Fibroblast of gingiva (primary cell): ENCODE measurements at regions not wholly inside any gene's neighbourhood (a gene's known extent, or its start where the extent isn't known, plus 50 kb on each side); places are given as distances from the start of the nearest gene placed in this dataset.
"Not testable (repeated sequence)": the region's sequence is repeated elsewhere in the genome, so short reads cannot be mapped to it uniquely, and the experiment has no call there.

Experiments
- DNase-seq: peaks from one replicate; pipeline ENCODE4 v3.0.0-alpha.2; 2011; ENCODE audit warnings: low read depth

GRCh38 chr9:17846948-17847655 is 268.2 kb downstream of the SH3GL2 start:
- no peak for DNase-seq

- no peak for DNase-seq
Observed at GRCh38 chr9:17847908-17848307, 269.0 kb downstream of the SH3GL2 start.

DNA sequence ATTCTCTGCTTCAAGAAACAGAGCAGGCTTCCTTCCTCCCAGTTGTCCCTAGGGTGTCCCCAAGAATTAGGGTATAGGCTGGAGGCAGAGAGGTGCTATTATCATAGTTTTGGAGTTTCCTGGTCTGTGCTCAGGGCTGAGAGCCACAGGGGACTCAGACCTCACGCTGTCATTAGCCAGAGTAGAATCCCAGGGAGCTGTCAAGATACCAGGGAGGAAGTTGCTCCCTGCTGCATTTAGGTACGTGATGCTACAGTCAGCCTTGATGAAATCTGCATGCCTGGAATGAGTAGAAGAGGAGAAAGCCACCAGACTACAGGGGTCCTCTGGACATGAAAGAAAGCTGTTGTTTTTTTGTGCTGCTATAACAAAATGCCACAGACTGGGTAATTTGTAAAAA is 273.2 kb downstream of the SH3GL2 start:
- DNase-seq = no peak

GRCh38 chr9:17854487-17854886 is 275.6 kb downstream of the SH3GL2 start:
- DNase-seq = no peak

- DNase-seq = no peak
Observed at GRCh38 chr9:17856995-17857394, 278.1 kb downstream of the SH3GL2 start.

DNA sequence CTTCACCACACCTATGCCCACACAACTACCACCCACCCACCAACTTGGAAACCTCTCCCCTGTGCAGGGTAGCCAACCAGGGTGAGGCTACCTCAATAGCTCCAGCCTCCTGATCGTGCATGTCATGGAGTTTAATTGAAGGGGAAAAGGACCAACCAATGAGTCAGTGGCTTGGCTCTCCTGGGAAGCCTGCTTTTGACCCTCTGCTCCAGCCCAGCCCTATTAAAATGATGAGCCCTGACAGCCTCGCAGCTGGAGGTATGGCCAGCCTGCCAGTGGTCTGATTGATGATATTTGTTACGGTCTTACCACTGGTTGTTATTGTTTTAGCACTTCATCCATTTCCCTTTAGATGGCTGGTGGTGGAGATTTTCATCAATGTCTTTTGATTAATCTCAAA is 280.4 kb downstream of the SH3GL2 start:
- DNase-seq = no peak

GRCh38 chr9:17859987-17860386 is 281.1 kb downstream of the SH3GL2 start:
- DNase-seq = no peak

DNA sequence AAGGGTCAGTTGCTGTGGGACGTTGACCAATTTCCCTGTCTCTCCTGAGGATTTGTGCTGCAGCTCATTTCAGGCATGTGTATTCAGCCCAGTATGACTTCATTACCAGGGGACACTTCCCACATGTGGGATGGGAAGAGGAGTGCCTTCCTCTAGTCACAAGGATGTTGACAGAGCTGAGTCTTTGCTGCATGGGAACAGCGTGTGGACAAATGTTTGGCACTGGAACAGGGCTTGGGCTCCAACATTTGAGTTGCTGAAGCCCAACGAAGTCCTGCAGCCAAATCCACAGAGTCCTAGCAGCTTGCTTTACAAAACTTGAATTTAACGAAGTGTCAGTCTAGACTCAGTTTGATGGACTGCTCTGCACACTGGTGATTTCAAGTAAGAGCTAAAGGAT is 283.2 kb downstream of the SH3GL2 start:
- DNase-seq = no peak

GRCh38 chr9:17862629-17863028 is 283.8 kb downstream of the SH3GL2 start:
- no peak for DNase-seq

DNA sequence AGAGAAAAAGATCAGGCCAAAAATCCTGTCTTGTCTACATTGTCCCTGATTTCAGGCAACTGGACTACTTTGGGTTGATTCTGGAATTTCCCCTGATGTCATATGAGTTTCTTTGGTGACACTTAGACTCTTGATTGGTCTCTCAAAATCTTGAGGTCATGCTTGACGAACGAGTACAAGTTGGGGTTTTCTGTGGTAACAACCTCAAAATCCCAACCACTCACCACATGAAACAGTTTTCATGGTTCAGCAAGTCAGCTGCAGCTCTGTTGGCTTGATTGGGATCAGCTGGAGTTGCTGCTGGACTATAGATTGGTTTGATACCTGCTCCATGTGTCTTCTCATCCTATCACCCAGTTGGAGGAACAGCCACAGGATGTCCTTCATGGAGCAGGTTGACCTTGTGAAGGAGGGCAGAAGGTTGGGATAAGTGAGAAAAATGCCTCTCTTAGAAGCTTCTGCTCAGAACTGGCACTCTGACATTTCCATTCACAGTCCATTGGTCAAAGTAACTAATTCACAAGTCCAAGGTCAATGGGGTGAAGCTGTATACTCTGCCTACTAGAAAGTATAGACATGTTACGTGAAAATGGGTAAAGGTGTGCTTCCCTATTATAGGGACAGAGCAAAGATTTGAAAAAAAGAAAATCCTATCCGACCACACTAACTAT is 284.5 kb downstream of the SH3GL2 start:
- DNase-seq = no peak

GRCh38 chr9:17863924-17864323 is 285.1 kb downstream of the SH3GL2 start:
- no peak for DNase-seq

DNA sequence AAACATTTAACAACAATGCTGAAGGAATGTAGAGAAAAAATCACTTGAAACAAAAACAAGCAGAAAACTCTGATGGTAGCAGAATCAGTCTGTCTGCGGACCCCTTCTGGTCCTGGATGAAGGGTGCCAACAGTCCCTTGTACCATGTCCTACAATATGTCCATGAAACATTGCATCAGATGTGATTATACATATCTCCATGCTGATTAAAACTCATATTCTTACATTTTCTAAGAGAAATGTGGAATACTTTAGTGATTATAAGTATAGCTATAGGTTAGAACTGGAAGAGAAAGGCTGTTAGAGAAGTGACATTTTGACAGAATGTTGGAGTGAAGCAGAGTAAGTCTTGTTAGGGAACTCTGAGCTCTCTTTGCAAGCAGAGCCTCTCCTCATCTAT is 286.1 kb downstream of the SH3GL2 start:
- DNase-seq = no peak

DNA sequence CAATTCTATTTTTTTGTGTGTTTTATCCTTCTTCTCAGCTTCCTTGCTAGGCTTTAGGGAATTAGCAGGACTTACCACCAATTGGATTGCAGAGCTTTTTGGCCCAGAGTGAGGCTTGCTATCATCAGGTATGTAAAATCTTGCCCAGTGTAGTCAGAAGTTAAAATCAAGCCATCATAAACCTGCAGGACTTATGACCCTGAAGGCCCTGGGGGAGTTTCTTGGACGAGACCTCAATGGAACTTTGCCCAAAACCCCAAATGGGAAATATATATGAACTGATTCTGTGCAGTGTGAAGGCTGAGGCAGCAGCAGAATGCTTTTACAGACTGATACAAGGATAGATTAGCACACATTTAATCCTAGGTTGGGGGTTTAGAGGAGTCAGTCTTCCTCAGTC is 287.0 kb downstream of the SH3GL2 start:
- no peak for DNase-seq

DNA sequence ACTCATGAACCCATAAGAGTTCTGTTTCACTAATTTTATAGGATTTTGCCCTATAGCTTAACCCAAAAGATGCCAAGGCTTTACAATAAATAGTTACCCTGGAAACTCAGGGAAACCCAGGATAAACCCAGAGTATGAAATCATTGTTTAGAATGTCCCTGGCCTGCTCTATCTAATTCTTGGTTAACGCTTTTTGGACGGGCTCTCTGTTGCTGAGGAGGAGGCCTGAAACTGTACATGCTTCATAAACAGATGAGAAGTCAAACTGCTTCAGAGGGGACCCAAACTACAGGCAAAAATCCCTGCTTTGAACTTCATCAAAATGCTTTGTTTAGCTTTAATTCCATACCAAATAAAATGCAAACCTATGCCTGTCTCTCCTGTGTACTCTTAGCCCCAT is 291.9 kb downstream of the SH3GL2 start:
- no peak for DNase-seq

GRCh38 chr9:17871213-17871890 is 292.5 kb downstream of the SH3GL2 start:
- no peak for DNase-seq

- DNase-seq = no peak
Observed at GRCh38 chr9:17875886-17876285, 297.0 kb downstream of the SH3GL2 start.

- no peak for DNase-seq
Observed at GRCh38 chr9:17876687-17877086, 297.8 kb downstream of the SH3GL2 start.

DNA sequence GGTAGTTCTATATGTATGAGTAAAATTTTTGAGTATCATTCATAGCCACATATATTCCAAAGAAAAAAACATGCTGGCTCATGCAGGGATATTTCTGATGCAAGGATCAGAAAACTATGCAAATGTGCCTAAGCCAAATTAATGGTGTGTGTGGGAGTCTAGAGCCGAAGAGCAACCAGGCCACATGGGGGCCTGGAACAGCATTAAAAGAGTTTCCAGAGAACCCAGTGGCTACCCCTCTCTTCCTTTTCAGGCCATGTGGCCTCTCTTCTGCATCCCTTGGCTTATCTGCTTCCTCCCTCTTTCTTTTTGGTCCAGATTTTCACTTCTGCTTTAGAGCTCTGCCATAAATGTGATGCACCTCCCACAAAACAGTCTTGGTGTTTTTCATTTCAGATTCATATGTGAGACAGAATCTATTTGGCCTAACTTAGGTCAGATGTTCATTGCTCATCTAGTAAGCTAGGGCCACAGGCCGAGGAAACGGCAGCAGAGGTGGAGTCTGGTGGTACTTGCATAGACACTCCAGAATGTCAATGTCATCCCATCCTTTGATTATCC is 300.0 kb downstream of the SH3GL2 start:
- DNase-seq = no peak

- DNase-seq = no peak
Observed at GRCh38 chr9:17881371-17881770, 302.5 kb downstream of the SH3GL2 start.

GRCh38 chr9:17882688-17883594 is 304.1 kb downstream of the SH3GL2 start:
- DNase-seq = no peak

- DNase-seq = no peak
Observed at GRCh38 chr9:17888066-17888465, 309.2 kb downstream of the SH3GL2 start.

DNA sequence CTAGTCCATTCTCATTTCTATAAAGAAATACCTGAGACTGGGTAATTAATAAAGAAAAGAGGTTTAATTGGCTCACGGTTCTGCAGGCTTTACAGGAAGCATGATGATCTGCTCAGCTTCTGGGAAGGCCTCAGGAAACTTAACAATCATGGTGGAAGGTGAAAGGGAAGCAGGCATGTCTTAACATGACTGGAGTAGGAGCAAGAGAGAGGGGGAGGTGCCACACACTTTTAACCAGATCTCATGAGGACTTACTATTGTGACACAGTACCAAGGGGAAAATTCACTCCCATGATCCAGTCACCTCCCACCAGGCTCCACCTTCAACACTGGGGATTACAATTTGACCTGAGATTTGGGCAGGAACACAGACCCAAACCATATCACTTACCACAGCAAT is 310.1 kb downstream of the SH3GL2 start:
- not testable (repeated sequence) for DNase-seq
